ENCODE measurements at regions not wholly inside any gene's neighbourhood (a gene's known extent, or its start where the extent isn't known, plus 50 kb on each side); places are given as distances from the start of the nearest gene placed in this dataset.

GRCh38 chr14:65989981-65990380 is 496.2 kb upstream of the CCDC196 start:
- TF ChIP-seq CTCF (IDR thresholded peaks at IDR 0.05) (no peak), POLR2A (IDR thresholded peaks at IDR 0.05) (no peak)

Data from uterus (tissue), 2 donors.